HUES64 (cell line): ENCODE measurements at regions not wholly inside any gene's neighbourhood (a gene's known extent, or its start where the extent isn't known, plus 50 kb on each side); places are given as distances from the start of the nearest gene placed in this dataset.

ENCODE experiments used
- H3K27ac ChIP-seq: 2 replicates; pipeline ENCODE4 v1.7.0; 2013; ENCODE audit warnings: low read depth, low read length, inconsistent platforms
- H3K27me3 ChIP-seq: 2 replicates; pipeline ENCODE4 v1.6.1; 2013; ENCODE audit warnings: mild to moderate bottlenecking, low read length; ENCODE audit not compliant: insufficient read depth
- H3K36me3 ChIP-seq: 2 replicates; pipeline ENCODE4 v1.6.1; 2013; ENCODE audit warnings: mild to moderate bottlenecking, low read length; ENCODE audit not compliant: insufficient read depth
- H3K4me1 ChIP-seq: 2 replicates; pipeline ENCODE4 v1.6.1; 2013; ENCODE audit warnings: mild to moderate bottlenecking, low read length, moderate library complexity; ENCODE audit not compliant: insufficient read depth
- H3K4me3 ChIP-seq: 2 replicates; pipeline ENCODE4 v1.5.1; 2013; ENCODE audit warnings: mild to moderate bottlenecking, low read length, moderate library complexity
- H3K9ac ChIP-seq: 2 replicates; pipeline ENCODE4 v1.6.1; 2013; ENCODE audit warnings: mild to moderate bottlenecking, low read depth, low read length
- H3K9me3 ChIP-seq: 2 replicates; pipeline ENCODE4 v1.6.1; 2013; ENCODE audit warnings: low read depth, low read length; ENCODE audit not compliant: insufficient read depth
- WGBS: fragments of 150-250, 120-280 bp; methylation state at CpG from one replicate; pipeline ENCODE4 v1.1.7; 2013; ENCODE audit warnings: missing lambda C conversion rate; 5-methylcytosine and 5-hydroxymethylcytosine counted together

DNA sequence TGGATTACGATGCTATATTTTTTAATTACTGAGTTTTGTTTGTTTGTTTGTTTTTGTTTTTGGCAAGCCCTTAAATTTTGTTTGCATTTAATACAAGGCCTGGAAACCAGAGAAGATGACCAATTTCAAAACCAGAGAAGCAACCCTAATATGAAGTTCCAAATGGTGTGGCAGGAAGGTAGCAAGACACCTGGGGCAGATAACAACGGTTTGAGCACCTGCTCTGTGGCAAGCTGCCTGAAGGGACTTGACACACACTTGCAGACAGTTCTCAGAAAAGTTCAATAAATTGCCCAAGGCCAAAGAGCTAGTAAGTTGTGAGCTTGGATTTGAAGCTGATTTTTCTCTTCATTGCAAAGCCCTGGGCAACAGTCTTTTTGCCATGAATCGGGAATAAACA is 151.2 kb upstream of the UBE2E1 start:
- H3K9ac ChIP-seq, result no peak overlapping the region
- H3K27me3 ChIP-seq, result no peaks in the 10 kb centered on the region
- peaks cover 7% of the 10 kb centered on the region for H3K9me3 ChIP-seq
- no peaks in the 10 kb centered on the region for H3K36me3 ChIP-seq
- no peak overlapping the region for H3K27ac ChIP-seq
- WGBS, result 92% methylated on average over 3 of the region's 3 CpGs
- H3K4me3 ChIP-seq, result no peak overlapping the region
- peaks cover 7% of the 10 kb centered on the region for H3K4me1 ChIP-seq

DNA sequence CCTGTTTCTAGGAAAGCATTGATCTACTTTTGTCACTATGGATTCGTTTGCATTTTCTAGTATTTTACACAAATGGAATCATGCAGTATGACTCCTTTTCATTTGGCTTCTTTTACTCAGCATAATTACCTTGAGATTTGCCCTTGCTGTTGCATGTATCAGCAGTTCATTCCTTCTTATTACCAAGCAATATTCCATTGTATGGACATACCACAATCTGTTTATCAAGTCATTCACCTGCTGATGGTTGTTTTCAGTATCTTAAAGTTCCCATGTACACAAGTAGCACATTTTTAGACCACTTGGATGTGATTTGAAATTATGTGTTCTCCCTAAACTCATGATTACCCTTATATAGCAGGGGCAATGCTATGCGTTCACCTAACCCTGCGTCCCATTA is 150.0 kb upstream of the UBE2E1 start:
- no peak overlapping the region for H3K9ac ChIP-seq
- H3K27me3 ChIP-seq, result no peaks in the 10 kb centered on the region
- no peaks in the 10 kb centered on the region for H3K4me1 ChIP-seq
- H3K4me3 ChIP-seq, result no peak overlapping the region
- H3K9me3 ChIP-seq, result peaks cover 7% of the 10 kb centered on the region
- 97% methylated on average over 3 of the region's 3 CpGs for WGBS
- H3K27ac ChIP-seq, result no peak overlapping the region
- H3K36me3 ChIP-seq, result no peaks in the 10 kb centered on the region

DNA sequence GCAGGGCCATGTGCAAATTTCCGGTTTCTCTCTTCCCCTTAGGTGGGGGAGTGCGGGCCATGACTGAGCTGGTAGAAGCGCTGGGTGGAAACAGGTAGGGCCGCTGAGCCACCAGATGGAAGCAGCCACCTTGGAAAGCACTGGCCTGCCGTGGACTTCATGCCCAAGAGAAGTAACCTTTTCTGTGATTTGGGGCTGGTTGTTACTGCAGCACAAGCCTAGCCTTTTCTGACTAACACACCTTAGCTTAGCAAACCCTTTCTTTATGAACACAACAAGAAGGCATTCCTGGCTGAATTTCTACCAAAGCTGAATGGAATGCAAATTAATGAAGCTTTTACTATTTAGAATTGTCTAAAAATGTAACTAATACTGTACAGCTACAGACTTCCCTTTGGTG is 149.6 kb upstream of the UBE2E1 start:
- Histone ChIP-seq H3K27me3 (no peaks in the 10 kb centered on the region), H3K9me3 (peaks cover 7% of the 10 kb centered on the region), H3K4me3 (no peak overlapping the region), H3K36me3 (no peaks in the 10 kb centered on the region), H3K27ac (no peak overlapping the region), H3K4me1 (no peaks in the 10 kb centered on the region), H3K9ac (no peak overlapping the region)
- 95% methylated on average over 5 of the region's 5 CpGs for WGBS

DNA sequence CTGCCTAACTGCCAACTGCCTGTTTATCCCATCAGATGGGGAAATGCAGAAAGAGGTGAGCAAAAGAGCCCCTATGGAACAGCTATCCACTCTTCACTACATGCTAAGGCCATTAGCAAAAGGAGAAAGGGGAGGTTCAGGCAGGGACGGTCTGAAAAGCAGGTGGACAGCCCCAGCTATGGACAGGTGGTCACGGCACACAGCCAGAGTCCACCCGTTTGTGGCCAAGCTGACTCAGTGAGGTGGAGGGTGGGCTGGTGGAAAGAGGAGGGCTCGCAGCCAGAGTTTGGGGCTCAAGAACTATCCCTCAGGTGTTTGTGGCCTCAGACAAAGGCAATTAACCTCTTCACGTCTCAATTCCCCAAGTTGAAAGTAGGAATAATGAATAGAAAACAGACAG is 148.9 kb upstream of the UBE2E1 start:
- no peaks in the 10 kb centered on the region for H3K27me3 ChIP-seq
- H3K4me3 ChIP-seq, result no peak overlapping the region
- no peak overlapping the region for H3K27ac ChIP-seq
- H3K4me1 ChIP-seq, result no peaks in the 10 kb centered on the region
- WGBS, result 93% methylated on average over 4 of the region's 5 CpGs
- no peak overlapping the region for H3K9ac ChIP-seq
- peaks cover 7% of the 10 kb centered on the region for H3K9me3 ChIP-seq
- H3K36me3 ChIP-seq, result no peaks in the 10 kb centered on the region

DNA sequence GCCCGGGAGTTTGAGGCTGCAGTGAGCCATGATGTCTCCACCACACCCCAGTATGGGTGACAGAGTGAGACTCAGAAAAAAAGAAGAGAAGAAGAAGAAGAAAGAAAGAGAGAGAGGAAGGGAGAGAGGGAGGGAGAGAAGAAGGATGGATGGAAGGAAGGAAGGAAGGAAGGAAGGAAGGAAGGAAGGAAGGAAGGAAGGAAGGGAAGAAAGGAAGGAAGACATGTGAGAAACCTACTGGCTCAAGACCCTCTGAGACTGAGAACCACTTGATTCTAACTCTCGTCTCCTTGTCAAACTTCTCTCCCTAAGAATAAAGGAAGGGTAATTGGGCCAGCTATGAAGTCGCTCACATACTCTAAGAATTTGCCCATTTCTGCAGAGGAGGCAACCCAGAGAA is 148.1 kb upstream of the UBE2E1 start:
- Histone ChIP-seq H3K4me3 (no peak overlapping the region), H3K4me1 (no peaks in the 10 kb centered on the region), H3K9ac (no peak overlapping the region), H3K27ac (no peak overlapping the region), H3K36me3 (no peaks in the 10 kb centered on the region), H3K27me3 (no peaks in the 10 kb centered on the region), H3K9me3 (peaks cover 7% of the 10 kb centered on the region)
- 88% methylated on average over 3 of the region's 3 CpGs for WGBS

DNA sequence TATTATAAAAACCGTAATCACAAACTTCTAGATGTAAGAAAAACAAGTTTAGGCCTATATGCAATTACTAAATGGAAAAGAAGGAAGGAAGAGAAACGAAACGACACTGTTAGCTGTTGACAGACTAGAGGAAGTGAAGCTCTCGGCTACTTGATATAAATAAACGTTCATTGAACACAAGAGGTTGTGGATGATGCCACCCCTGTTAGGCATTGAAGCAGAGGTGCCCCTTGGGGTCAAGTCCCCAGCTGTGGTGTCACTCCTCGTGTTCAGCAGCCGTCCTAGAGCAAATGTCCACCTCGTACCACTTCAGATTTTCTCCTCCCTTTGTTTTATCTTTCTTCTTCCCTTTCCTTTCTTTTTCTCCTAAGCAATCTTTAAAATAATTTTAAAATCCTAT is 146.5 kb upstream of the UBE2E1 start:
- H3K27ac ChIP-seq, result no peak overlapping the region
- H3K4me1 ChIP-seq, result no peaks in the 10 kb centered on the region

DNA sequence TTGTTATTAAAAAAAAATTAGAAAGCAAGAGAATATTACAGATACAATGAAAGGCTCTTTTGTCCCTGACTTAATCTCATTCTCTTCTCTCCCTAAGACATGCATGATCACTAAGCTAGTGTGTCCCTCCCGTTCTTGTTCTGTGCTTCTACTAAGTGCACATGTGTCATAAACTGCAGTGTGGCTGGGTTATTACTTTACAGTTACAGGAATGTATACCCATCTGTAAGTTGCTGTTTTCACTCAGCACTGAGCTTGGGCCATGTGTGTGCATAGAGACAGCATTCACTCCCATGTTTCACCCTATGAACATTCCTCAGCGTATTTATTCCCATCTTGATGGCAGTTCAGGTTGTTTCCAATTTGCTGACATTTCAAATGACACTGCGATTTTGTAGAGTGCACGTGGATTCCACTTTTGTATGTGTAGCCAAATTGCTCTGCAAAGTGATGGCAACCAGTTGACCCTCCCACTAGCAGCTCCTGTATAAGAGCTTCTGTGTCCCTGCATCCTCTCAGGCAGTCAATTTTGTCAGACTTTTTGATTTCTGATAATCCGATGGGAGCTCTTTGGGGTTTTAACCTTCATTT is 145.8 kb upstream of the UBE2E1 start:
- Histone ChIP-seq H3K9ac (no peak overlapping the region), H3K36me3 (no peaks in the 10 kb centered on the region), H3K9me3 (peaks cover 7% of the 10 kb centered on the region), H3K27me3 (no peaks in the 10 kb centered on the region), H3K4me1 (no peaks in the 10 kb centered on the region), H3K4me3 (no peak overlapping the region), H3K27ac (no peak overlapping the region)
- WGBS, result 95% methylated on average over 5 of the region's 5 CpGs

More for the DNA sequence above, 146.5 kb upstream of the UBE2E1 start:
- peaks cover 7% of the 10 kb centered on the region for H3K9me3 ChIP-seq
- H3K4me3 ChIP-seq, result no peak overlapping the region
- H3K9ac ChIP-seq, result no peak overlapping the region
- no peaks in the 10 kb centered on the region for H3K27me3 ChIP-seq
- WGBS, result 87% methylated on average over 7 of the region's 8 CpGs
- no peaks in the 10 kb centered on the region for H3K36me3 ChIP-seq

DNA sequence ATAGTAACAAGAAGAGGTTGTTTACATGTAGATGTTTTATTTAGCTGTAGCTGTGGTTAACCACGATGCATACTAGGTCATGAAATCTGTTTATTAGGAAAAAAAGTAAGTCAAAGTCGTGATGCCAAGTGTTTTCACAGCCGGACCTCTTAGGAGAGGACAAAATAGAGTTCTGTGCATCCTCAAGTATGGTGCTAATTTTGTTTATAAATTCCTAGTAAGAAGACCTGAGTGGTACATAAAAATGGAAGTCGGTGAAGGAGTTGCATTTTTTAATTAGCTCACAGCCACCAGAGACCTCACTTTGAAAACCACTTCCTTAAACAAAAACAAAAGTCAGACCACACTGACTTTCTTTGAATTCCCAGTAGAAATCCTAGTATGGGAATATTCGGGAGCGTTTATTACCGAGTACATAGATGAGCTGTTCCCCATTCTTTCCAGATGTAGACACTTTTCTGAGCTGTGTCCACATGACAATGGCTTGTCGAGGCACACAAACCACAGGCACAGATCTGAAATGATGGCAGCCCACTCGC is 143.6 kb upstream of the UBE2E1 start:
- no peaks in the 10 kb centered on the region for H3K36me3 ChIP-seq
- no peaks in the 10 kb centered on the region for H3K9me3 ChIP-seq
- H3K27ac ChIP-seq, result no peak overlapping the region
- 95% methylated on average over 9 of the region's 9 CpGs for WGBS
- H3K4me1 ChIP-seq, result no peaks in the 10 kb centered on the region
- no peaks in the 10 kb centered on the region for H3K27me3 ChIP-seq
- H3K9ac ChIP-seq, result no peak overlapping the region
- H3K4me3 ChIP-seq, result no peak overlapping the region

DNA sequence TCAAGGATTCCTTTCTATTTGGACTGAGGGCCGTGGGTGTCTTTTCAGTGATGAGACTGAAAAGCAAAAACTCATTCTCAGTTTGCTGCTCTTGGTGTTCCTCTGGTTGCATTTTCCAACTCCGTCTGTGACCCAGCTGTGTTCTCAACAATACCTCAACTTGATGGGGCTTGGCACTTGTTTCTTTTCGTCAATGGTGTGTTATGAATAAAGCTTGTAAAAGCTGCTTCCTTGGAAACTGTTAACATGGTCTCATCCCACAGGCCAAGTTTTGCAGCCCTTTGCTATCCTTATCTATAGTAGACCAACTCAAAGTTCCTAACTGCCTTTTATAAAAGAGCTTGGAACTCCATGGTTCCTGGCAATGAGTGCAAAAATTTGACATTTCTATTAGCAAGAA is 142.5 kb upstream of the UBE2E1 start:
- 95% methylated on average over 3 of the region's 3 CpGs for WGBS
- H3K36me3 ChIP-seq, result no peaks in the 10 kb centered on the region
- no peak overlapping the region for H3K9ac ChIP-seq
- no peaks in the 10 kb centered on the region for H3K9me3 ChIP-seq
- H3K27me3 ChIP-seq, result no peaks in the 10 kb centered on the region
- H3K4me3 ChIP-seq, result no peak overlapping the region
- H3K27ac ChIP-seq, result no peak overlapping the region
- H3K4me1 ChIP-seq, result no peaks in the 10 kb centered on the region; the same call in 1 of the 2 replicates

DNA sequence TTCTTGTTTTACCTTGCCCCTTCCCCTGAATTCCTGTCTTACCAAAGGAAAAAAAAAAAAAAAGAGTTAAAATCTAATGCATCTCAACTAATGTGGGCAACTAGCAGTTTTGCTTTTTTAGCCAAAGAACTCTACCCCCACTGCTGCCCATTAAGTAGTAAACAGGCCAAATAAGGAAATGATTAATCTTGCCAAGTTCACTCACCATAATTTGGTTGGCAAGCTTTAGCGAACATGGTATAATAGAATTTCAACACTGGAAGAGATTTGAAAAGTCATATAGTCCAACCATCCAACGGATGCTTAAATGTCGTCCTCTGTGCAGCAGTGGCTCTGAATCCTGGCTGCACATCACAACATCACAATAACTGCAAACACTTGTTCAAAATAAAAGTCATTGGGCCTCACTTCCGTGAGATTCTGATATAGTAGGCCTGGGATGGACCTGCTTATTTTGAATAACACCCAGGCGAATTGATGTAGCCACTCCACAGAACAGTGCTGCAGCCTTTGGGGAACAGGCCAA is 142.0 kb upstream of the UBE2E1 start:
- 89% methylated on average over 5 of the region's 5 CpGs for WGBS

DNA sequence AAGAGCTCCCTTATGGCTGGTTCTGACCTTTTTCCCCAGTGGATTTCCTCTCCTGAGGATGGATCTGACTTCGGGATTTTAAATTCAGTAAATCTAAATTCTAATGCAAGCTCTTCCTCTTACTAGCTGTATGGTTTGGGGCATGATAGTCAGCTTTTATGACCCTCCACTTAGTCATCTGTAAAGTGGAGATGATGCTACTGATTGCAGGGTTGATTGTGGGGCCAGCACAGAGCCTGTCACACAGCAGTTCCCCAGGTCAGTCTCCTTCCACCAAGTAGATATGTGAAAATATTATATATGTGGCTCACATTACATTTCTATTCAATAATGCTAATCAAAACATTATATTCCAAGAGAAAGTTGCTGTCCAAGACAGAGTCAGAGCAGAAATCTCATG is 141.3 kb upstream of the UBE2E1 start:
- WGBS, result 100% methylated on average over 1 of the region's 1 CpG
- H3K27ac ChIP-seq, result no peak overlapping the region
- no peaks in the 10 kb centered on the region; the same call in 1 of the 2 replicates for H3K4me1 ChIP-seq
- no peaks in the 10 kb centered on the region for H3K36me3 ChIP-seq
- no peak overlapping the region for H3K4me3 ChIP-seq
- H3K9me3 ChIP-seq, result no peaks in the 10 kb centered on the region
- no peaks in the 10 kb centered on the region for H3K27me3 ChIP-seq
- H3K9ac ChIP-seq, result no peak overlapping the region

More for the DNA sequence above, 142.0 kb upstream of the UBE2E1 start:
- no peak overlapping the region for H3K27ac ChIP-seq
- no peaks in the 10 kb centered on the region; the same call in 1 of the 2 replicates for H3K4me1 ChIP-seq
- no peaks in the 10 kb centered on the region for H3K36me3 ChIP-seq
- H3K4me3 ChIP-seq, result no peak overlapping the region
- no peak overlapping the region for H3K9ac ChIP-seq
- H3K27me3 ChIP-seq, result no peaks in the 10 kb centered on the region
- H3K9me3 ChIP-seq, result no peaks in the 10 kb centered on the region
